GM19372 (cell line): ENCODE measurements at regions not wholly inside any gene's neighbourhood (a gene's known extent, or its start where the extent isn't known, plus 50 kb on each side); places are given as distances from the start of the nearest gene placed in this dataset.

ENCODE experiments used
- ATAC-seq: cut with Tn5 transposase; IDR thresholded peaks from one replicate; pipeline ENCODE4 v1.9.1; 2021; ENCODE audit warnings: mild to moderate bottlenecking, low read depth, moderate library complexity; ENCODE audit not compliant: unreplicated experiment

- no peak for ATAC-seq
Measured at GRCh38 chr7:113825832-113826231, 93.0 kb downstream of the PPP1R3A start.

GRCh38 chr7:113824117-113824823, 94.5 kb downstream of the PPP1R3A start:
- no peak for ATAC-seq

- ATAC-seq = no peak
Measured at GRCh38 chr7:113819474-113819873, 99.3 kb downstream of the PPP1R3A start.

- no peak for ATAC-seq
Measured at GRCh38 chr7:113816639-113817038, 102.2 kb downstream of the PPP1R3A start.

- ATAC-seq = no peak
Measured at GRCh38 chr7:113813471-113813870, 105.3 kb downstream of the PPP1R3A start.

GRCh38 chr7:113812591-113813255, 106.1 kb downstream of the PPP1R3A start:
- no peak for ATAC-seq

GRCh38 chr7:113810080-113810744, 108.6 kb downstream of the PPP1R3A start:
- no peak for ATAC-seq

GRCh38 chr7:113809581-113809980, 109.2 kb downstream of the PPP1R3A start:
- no peak for ATAC-seq

GRCh38 chr7:113806633-113807327, 112.0 kb downstream of the PPP1R3A start:
- no peak for ATAC-seq

GRCh38 chr7:113805976-113806375, 112.8 kb downstream of the PPP1R3A start:
- ATAC-seq = no peak

- no peak for ATAC-seq
Measured at GRCh38 chr7:113804475-113805095, 114.2 kb downstream of the PPP1R3A start.

GRCh38 chr7:113801751-113802150, 117.1 kb downstream of the PPP1R3A start:
- no peak for ATAC-seq

- no peak for ATAC-seq
Measured at GRCh38 chr7:113800826-113801225, 118.0 kb downstream of the PPP1R3A start.

GRCh38 chr7:113799896-113800295, 118.9 kb downstream of the PPP1R3A start:
- ATAC-seq = peak; percentile 94

GRCh38 chr7:113797420-113798010, 121.3 kb downstream of the PPP1R3A start:
- no peak for ATAC-seq

- ATAC-seq = no peak
Measured at GRCh38 chr7:113796557-113796956, 122.3 kb downstream of the PPP1R3A start.

GRCh38 chr7:113794573-113794972, 124.2 kb downstream of the PPP1R3A start:
- ATAC-seq = no peak

- no peak for ATAC-seq
Measured at GRCh38 chr7:113793171-113793570, 125.6 kb downstream of the PPP1R3A start.

GRCh38 chr7:113790025-113790424, 128.8 kb downstream of the PPP1R3A start:
- ATAC-seq = no peak

GRCh38 chr7:113787106-113787505, 131.7 kb downstream of the PPP1R3A start:
- no peak for ATAC-seq
